Adrenal gland (tissue), 9 donors: ENCODE measurements at regions not wholly inside any gene's neighbourhood (a gene's known extent, or its start where the extent isn't known, plus 50 kb on each side); places are given as distances from the start of the nearest gene placed in this dataset.

ENCODE experiments used
- DNase-seq, 7 donors: peaks; one replicate each; pipeline ENCODE4 v3.0.0-alpha.2; 2019 to 2020
- H3K27ac ChIP-seq, 5 donors: fragments of 200-600 bp; sonication (generic) in 4 of 5; 1 replicate in 3 of 5; 2 replicates in 2 of 5; pipeline versions ENCODE4 v1.5.1 to v1.8.0; 2016 to 2020; ENCODE audit warnings: mild to moderate bottlenecking in 1 of 5
- H3K27me3 ChIP-seq: fragments of 200-600 bp; 2 replicates; pipeline ENCODE4 v1.8.0; 2021
- H3K36me3 ChIP-seq, 2 donors: fragments of 200-600 bp; replicated peaks in 1 of 2; 1 replicate in 1 of 2; 2 replicates in 1 of 2; pipeline versions ENCODE4 v1.5.1 to v1.8.0; 2018 to 2022
- H3K4me1 ChIP-seq, 2 donors: fragments of 200-600 bp; replicated peaks in 1 of 2; 1 replicate in 1 of 2; 2 replicates in 1 of 2; pipeline versions ENCODE4 v1.5.1 to v1.8.0; 2018 to 2021
- H3K4me3 ChIP-seq, 4 donors: fragments of 200-600 bp; sonication (generic) in 3 of 4; one replicate each; pipeline ENCODE4 v1.5.1; 2016 to 2018
- H3K9me3 ChIP-seq, 3 donors: fragments of 200-600 bp; sonication (generic) in 1 of 3; replicated peaks in 1 of 3; 1 replicate in 2 of 3; 2 replicates in 1 of 3; pipeline versions ENCODE4 v1.5.1 to v1.8.0; 2016 to 2021
- POLR2A ChIP-seq, 2 donors: fragments of 450-650 bp; IDR thresholded peaks; one replicate each; pipeline ENCODE4 v1.6.1; 2017; ENCODE audit warnings: antibody characterized with exemption in 2 of 2, mild to moderate bottlenecking in 2 of 2, moderate library complexity in 1 of 2
- WGBS, 4 donors: extraction: QIAGEN DNeasy Blood & Tissue Kit in 2 of 4; methylation state at CpG; one replicate each; pipeline versions ENCODE4 v1.1.5 to v1.1.7; 2013 to 2017; 5-methylcytosine and 5-hydroxymethylcytosine counted together
- intact Hi-C, 2 donors: fragments of 100-400 bp; cut with DNase I; formaldehyde crosslinking; loops; one replicate each; pipeline versions ENCODE4 v1.14.1 to v1.15.0; 2022 to 2023
- TF ChIP-seq, protein P1 (sequence below), 6 experiments: fragments of 450-650 bp in 4 of 6; fragments of 200-600 bp in 2 of 6; sonication (generic) in 1 of 6; IDR thresholded peaks; 1 replicate in 5 of 6; 2 replicates in 1 of 6; pipeline versions ENCODE4 v1.5.1 to v1.8.0; 2016 to 2021; ENCODE audit warnings: antibody characterized with exemption in 6 of 6, mild to moderate bottlenecking in 2 of 6, moderate library complexity in 1 of 6
- donor health status: healthy with polysubstance abuse.
- donor health status: Bipolar disorder and iron deficiency.
- donor health status: DM: yes; HTN: yes; CAD: no.
- donor health status: DM: no; HTN: no; CAD: no.
- donor health status: DM: no; HTN: no; CAD: no.

DNA sequence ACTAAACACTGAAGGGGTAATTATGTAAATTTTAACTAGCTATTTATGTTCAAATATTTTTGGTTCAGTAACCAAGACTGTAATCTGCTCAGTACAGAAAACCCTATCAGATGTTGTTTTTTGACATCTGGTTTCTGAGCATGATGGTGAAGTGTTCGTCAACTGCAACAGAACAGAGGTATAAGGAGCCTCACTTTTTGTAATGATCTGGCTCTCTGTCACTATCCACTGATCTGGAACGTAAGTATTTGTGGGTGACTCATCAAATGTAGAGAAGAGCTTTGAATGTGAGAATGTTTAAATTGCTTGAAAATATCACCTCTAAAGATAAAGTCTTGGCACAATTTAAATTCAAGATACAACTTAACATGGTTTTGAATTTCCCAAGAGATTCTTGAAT is 213.6 kb upstream of the FAM98A start:
- intact Hi-C loops, result no loop called here
- Histone ChIP-seq H3K27me3 (no peaks in the 10 kb centered on the region), H3K9me3 (no peaks in the 10 kb centered on the region), H3K4me1 (no peaks in the 10 kb centered on the region), H3K27ac (no peak overlapping the region), H3K4me3 (no peak overlapping the region), H3K36me3 (no peaks in the 10 kb centered on the region)
- no peak for TF ChIP-seq POLR2A (IDR thresholded peaks at IDR 0.05)
- TF ChIP-seq, protein P1, sequence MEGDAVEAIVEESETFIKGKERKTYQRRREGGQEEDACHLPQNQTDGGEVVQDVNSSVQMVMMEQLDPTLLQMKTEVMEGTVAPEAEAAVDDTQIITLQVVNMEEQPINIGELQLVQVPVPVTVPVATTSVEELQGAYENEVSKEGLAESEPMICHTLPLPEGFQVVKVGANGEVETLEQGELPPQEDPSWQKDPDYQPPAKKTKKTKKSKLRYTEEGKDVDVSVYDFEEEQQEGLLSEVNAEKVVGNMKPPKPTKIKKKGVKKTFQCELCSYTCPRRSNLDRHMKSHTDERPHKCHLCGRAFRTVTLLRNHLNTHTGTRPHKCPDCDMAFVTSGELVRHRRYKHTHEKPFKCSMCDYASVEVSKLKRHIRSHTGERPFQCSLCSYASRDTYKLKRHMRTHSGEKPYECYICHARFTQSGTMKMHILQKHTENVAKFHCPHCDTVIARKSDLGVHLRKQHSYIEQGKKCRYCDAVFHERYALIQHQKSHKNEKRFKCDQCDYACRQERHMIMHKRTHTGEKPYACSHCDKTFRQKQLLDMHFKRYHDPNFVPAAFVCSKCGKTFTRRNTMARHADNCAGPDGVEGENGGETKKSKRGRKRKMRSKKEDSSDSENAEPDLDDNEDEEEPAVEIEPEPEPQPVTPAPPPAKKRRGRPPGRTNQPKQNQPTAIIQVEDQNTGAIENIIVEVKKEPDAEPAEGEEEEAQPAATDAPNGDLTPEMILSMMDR (IDR thresholded peaks at IDR 0.05), result no peak
- DNase-seq, result no peak
- WGBS, 4 donors, result 49 to 77% (median 53%) methylated on average over 2 of the region's 2 CpGs

DNA sequence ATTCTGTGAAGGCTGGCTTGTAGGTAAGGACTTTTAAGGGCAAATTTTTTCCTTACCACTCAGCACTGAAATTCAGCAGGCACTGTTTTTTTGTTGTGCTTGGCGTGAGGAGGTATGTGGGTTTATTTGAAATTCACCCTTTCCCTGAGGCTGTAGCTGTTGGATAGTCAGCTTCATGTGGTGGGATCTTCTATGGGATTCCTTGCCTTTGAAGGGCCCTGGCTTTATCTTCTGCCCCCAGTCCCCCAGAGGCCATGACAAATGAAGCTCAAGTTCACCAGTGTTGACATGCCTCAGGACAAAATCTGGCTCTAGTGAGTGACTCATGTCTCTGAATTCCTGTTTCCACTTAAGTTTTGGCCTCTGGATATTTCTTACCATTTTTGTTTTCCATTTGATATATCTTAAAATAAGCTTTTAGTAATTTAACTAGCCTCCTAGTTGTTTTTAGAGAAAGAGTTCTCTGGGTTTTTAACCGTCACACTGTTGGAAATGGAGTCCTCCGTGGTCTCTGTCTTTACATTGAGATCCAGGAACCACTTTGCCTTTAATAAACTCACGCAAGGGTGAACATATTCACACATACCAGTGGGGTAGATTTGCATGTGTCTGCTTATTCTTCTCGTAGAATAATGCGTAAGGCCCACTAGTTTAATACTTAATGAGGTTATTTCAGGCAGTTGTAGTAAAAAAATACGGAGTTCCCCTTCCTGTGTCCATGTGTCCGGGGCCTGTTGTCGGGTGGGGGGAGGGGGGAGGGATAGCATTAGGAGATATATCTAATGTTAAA is 211.1 kb upstream of the FAM98A start:
- H3K9me3 ChIP-seq, result no peaks in the 10 kb centered on the region
- WGBS, 4 donors, result 79 to 85% (median 83%) methylated on average over 8 to 9 of the region's 9 CpGs
- H3K27me3 ChIP-seq, result no peaks in the 10 kb centered on the region
- H3K4me1 ChIP-seq, result no peaks in the 10 kb centered on the region
- H3K36me3 ChIP-seq, result no peaks in the 10 kb centered on the region
- DNase-seq, result no peak
- intact Hi-C loops, result no loop called here
- TF ChIP-seq, protein P1 (IDR thresholded peaks at IDR 0.05), result no peak
- TF ChIP-seq POLR2A (IDR thresholded peaks at IDR 0.05), result no peak
- no peak overlapping the region for H3K27ac ChIP-seq
- no peak overlapping the region for H3K4me3 ChIP-seq

DNA sequence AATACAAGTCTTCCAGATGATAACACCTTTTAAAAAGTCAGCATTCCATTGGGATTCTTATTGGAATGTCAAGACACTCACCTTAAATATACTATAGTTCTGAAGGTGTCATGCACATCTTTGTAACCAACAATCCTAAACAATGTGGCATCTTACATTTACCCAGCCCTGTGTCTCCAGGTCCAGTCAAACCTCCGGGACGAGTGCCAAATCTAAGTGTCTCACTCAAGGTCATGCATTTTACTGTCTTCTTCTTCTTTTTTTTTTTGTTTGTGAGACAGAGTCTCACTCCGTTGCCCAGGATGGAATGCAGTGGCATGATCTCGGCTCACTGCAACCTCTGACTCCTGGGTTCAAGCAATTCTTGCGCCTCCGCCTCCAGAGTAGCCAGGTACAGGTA is 206.9 kb upstream of the FAM98A start:
- intact Hi-C loops, result no loop called here
- H3K27ac ChIP-seq, result no peak overlapping the region
- no peak for TF ChIP-seq POLR2A (IDR thresholded peaks at IDR 0.05)
- TF ChIP-seq, protein P1 (IDR thresholded peaks at IDR 0.05), result no peak
- H3K9me3 ChIP-seq, result no peaks in the 10 kb centered on the region
- H3K4me1 ChIP-seq, result no peaks in the 10 kb centered on the region
- H3K36me3 ChIP-seq, result no peaks in the 10 kb centered on the region
- no peak overlapping the region for H3K4me3 ChIP-seq
- H3K27me3 ChIP-seq, result no peaks in the 10 kb centered on the region
- 48 to 67% (median 50%) methylated on average over 6 of the region's 6 CpGs for WGBS, 4 donors
- DNase-seq, result peak in 3 of 7 donors; percentile 11 to 39 (median 15)

DNA sequence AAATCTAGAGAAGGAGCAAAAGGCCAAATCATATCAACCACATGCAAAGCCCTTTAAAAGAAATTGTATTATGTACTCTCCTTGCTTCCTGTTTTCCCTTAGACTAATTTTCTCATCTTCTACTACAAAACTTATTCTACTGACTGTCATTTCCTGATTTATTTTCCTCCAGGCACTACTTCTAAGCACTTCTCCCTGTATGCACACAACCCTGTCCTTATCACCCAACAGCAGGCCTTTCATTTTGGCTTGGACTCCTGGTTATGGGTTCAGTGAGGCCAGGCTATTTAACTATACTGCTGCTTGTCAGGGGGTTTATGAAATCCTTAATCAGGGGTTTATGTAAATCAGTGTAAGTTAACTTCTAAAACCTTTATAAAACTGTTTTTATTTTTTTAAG is 205.1 kb upstream of the FAM98A start:
- no peak for TF ChIP-seq POLR2A (IDR thresholded peaks at IDR 0.05)
- DNase-seq, result no peak
- no peaks in the 10 kb centered on the region for H3K9me3 ChIP-seq
- no peak overlapping the region for H3K4me3 ChIP-seq
- intact Hi-C loops, result no loop called here
- H3K4me1 ChIP-seq, result no peaks in the 10 kb centered on the region
- no peaks in the 10 kb centered on the region for H3K36me3 ChIP-seq
- no peak overlapping the region for H3K27ac ChIP-seq
- no peaks in the 10 kb centered on the region for H3K27me3 ChIP-seq

DNA sequence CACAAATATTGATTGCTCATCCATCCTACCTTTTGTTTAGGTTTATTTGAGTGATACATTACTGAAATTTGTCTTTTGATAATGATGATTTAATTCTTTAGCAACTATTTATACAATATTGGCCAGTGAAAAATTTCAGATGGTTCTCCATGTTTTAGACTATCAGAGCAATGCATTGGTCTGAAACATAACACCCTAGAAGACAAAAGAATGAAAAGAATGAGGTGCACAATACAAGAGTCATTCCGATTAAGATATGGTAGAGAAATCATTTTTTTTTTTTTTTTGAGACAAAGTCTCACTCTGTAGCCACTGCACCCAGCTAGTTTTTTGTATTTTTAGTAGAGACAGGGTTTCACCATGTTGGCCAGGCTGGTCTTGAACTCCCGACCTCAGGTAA is 197.4 kb upstream of the FAM98A start:
- no peak overlapping the region for H3K4me3 ChIP-seq
- no peaks in the 10 kb centered on the region for H3K4me1 ChIP-seq
- no peak overlapping the region for H3K27ac ChIP-seq
- intact Hi-C loops, result no loop called here
- no peak for DNase-seq
- no peaks in the 10 kb centered on the region for H3K36me3 ChIP-seq
- no peaks in the 10 kb centered on the region for H3K27me3 ChIP-seq
- H3K9me3 ChIP-seq, result no peaks in the 10 kb centered on the region
- WGBS, 4 donors, result 68 to 81% (median 71%) methylated on average over 2 of the region's 2 CpGs
- TF ChIP-seq, protein P1 (IDR thresholded peaks at IDR 0.05), result no peak
- TF ChIP-seq POLR2A (IDR thresholded peaks at IDR 0.05), result no peak
